ENCODE measurements at regions not wholly inside any gene's neighbourhood (a gene's known extent, or its start where the extent isn't known, plus 50 kb on each side); places are given as distances from the start of the nearest gene placed in this dataset.

DNA sequence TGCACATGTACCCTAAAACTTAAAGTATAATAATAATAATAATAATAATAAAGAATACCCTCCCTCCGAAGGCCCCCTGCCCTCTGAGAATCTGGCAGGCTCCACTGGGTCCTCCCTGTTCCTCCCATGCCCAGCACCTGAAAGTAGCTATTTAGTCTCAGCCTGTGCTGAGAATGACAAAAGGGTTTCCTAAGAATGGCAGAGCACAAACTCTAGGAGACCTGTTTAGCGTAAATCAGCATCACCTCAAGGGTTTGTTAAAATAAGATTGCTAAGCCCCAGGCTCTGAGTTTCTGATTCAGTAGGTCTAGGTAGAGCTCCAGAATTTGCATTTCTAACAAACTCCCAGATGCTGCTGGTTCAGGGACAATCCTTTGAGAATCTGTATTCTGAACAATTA, 606.8 kb upstream of the CDH11 start:
- WGBS, 2 donors = 87 to 89% methylated on average over 2 of the region's 2 CpGs

DNA sequence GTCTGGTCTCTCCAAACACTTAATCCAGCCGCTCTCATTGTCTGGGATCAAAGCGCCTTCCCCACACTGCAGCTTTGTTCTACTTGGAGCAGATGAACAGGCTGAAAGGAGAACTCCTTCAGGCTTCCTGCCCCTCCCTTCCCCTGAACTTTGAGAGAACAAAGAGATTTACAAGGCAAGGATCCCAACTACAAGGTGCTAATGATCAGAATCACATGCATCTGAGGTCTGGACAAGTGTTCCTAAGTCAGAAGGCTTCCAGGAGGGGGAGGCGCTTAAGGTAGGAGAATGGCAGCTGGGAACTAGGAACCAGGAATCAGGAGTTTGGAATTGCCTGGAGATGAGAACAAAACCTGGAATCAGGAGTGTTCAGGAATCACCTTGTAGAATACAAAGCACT, 606.3 kb upstream of the CDH11 start:
- no peaks in the 10 kb centered on the region for H3K9me3 ChIP-seq
- H3K27ac ChIP-seq = no peak overlapping the region
- no peaks in the 10 kb centered on the region for H3K36me3 ChIP-seq
- no peak overlapping the region for H3K4me3 ChIP-seq
- intact Hi-C loops (cut with DNase I) = no loop called here
- H3K27me3 ChIP-seq = no peaks in the 10 kb centered on the region
- DNase-seq = no peak
- H3K4me1 ChIP-seq = no peaks in the 10 kb centered on the region
- TF ChIP-seq, protein P1, sequence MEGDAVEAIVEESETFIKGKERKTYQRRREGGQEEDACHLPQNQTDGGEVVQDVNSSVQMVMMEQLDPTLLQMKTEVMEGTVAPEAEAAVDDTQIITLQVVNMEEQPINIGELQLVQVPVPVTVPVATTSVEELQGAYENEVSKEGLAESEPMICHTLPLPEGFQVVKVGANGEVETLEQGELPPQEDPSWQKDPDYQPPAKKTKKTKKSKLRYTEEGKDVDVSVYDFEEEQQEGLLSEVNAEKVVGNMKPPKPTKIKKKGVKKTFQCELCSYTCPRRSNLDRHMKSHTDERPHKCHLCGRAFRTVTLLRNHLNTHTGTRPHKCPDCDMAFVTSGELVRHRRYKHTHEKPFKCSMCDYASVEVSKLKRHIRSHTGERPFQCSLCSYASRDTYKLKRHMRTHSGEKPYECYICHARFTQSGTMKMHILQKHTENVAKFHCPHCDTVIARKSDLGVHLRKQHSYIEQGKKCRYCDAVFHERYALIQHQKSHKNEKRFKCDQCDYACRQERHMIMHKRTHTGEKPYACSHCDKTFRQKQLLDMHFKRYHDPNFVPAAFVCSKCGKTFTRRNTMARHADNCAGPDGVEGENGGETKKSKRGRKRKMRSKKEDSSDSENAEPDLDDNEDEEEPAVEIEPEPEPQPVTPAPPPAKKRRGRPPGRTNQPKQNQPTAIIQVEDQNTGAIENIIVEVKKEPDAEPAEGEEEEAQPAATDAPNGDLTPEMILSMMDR (IDR thresholded peaks at IDR 0.05) = no peak
- no peak for TF ChIP-seq EP300 (IDR thresholded peaks at IDR 0.05)
- no peak for TF ChIP-seq POLR2AphosphoS5 (IDR thresholded peaks at IDR 0.05)
- no peak for TF ChIP-seq POLR2A (IDR thresholded peaks at IDR 0.05)
- 43 to 59% methylated on average over 3 of the region's 3 CpGs for WGBS, 2 donors

More for the DNA sequence above, 606.8 kb upstream of the CDH11 start:
- Histone ChIP-seq H3K27ac (no peak overlapping the region), H3K36me3 (no peaks in the 10 kb centered on the region), H3K4me3 (no peak overlapping the region), H3K27me3 (no peaks in the 10 kb centered on the region), H3K4me1 (no peaks in the 10 kb centered on the region), H3K9me3 (no peaks in the 10 kb centered on the region)
- no peak for DNase-seq
- TF ChIP-seq EP300 (IDR thresholded peaks at IDR 0.05) (no peak), POLR2A (IDR thresholded peaks at IDR 0.05) (no peak), POLR2AphosphoS5 (IDR thresholded peaks at IDR 0.05) (no peak)
- TF ChIP-seq, protein P1 (IDR thresholded peaks at IDR 0.05) = no peak
- intact Hi-C loops (cut with DNase I) = no loop called here

DNA sequence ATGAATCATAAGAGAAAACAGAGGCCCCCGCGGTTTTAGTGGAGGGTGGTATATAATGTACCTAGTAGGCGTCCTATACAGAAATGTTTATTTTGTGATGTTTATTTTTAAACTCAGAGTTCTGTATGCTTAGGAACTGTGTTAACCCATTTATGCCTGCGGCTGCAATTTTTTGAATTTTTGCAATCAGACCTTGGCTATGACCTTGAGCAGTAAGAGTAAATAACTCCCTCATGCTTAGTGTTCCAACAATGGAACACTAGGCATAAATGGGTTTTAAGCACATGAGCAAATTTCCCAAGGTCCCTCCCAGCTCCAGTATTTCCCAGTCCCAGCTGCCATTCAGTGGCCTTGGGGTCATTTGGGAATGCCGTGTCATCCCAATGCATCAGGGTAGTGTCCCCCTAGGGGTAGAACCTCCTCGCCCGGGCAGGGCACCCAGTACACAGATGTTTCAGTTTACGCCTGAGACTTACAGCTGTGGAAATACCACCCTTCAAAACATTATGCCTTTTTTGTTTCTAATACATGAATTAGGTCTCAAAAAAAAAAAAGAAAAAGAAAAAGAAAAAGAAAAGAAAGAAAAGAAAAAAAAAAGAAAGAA, 605.8 kb upstream of the CDH11 start:
- Histone ChIP-seq H3K4me1 (no peaks in the 10 kb centered on the region), H3K4me3 (no peak overlapping the region), H3K36me3 (no peaks in the 10 kb centered on the region), H3K27me3 (no peaks in the 10 kb centered on the region), H3K9me3 (no peaks in the 10 kb centered on the region), H3K27ac (no peak overlapping the region)
- TF ChIP-seq POLR2AphosphoS5 (IDR thresholded peaks at IDR 0.05) (no peak), EP300 (IDR thresholded peaks at IDR 0.05) (no peak), POLR2A (IDR thresholded peaks at IDR 0.05) (no peak)
- TF ChIP-seq, protein P1 (IDR thresholded peaks at IDR 0.05) = no peak
- intact Hi-C loops (cut with DNase I) = no loop called here
- WGBS, 2 donors = 48 to 66% methylated on average over 8 of the region's 8 CpGs
- DNase-seq = no peak

DNA sequence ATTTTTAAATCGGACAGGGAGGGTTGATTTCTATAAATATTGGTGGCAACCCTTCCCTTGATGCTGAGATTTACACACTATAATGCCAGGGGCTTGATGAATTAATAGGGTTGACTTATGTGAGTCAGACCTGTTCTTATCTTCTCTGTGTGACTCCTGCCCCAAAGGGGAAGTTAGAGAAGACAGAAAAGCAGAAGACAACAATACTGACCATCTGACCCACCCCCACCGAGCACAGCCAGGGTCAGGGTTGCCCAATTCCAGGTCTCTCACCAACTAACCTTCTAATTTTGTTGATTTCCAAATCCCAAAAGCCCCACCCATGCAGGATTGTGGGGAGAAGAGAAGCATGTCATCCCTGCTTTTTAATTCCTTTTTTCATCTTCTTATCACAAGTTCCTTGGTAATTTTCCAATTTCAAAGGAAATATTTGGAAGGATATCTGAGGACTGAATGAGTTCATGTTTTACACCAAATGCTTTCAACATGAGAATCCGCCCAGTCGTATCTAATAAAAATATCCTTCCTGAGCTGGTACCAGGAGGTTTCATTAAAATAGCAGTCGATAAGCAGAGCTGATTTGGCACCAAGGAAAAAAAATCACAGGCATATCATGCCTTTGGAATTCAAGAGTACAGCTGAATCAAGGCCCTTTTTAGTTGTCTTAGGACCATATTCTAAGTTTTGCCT, 603.4 kb upstream of the CDH11 start:
- intact Hi-C loops (cut with DNase I) = no loop called here
- 72 to 78% methylated on average over 5 of the region's 5 CpGs for WGBS, 2 donors
- no peak for DNase-seq
- Histone ChIP-seq H3K27me3 (no peaks in the 10 kb centered on the region), H3K4me1 (no peaks in the 10 kb centered on the region), H3K9me3 (no peaks in the 10 kb centered on the region), H3K36me3 (no peaks in the 10 kb centered on the region), H3K27ac (no peak overlapping the region), H3K4me3 (no peak overlapping the region)
- TF ChIP-seq EP300 (IDR thresholded peaks at IDR 0.05) (no peak), POLR2AphosphoS5 (IDR thresholded peaks at IDR 0.05) (no peak), POLR2A (IDR thresholded peaks at IDR 0.05) (no peak)
- TF ChIP-seq, protein P1 (IDR thresholded peaks at IDR 0.05) = no peak
